ENCODE measurements at regions not wholly inside any gene's neighbourhood (a gene's known extent, or its start where the extent isn't known, plus 50 kb on each side); places are given as distances from the start of the nearest gene placed in this dataset.

DNA sequence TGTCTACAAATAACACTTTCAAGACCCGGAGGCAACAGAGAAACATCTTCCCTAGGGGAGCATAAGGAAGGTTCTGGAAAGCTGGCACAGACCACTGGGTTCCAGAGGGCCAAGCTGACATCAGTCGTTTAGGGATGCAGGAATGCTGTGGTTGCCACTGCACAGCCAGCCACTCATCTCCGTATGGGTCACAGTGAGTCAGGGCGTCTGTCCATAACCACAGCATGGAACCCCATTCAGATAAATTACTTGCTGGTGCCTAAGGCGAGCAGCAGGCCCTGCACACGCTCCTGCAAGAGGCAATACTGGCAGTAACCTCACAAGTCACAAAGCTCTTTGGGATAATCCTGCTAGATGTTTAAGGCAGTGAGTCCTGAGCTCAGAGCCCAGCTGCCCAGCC lies 140.9 kb upstream of the UBL3 start:
- TF ChIP-seq TEAD4 (IDR thresholded peaks at IDR 0.05) (no peak), ZBTB7A (IDR thresholded peaks at IDR 0.05; ENCODE audit: low read depth) (no peak), CEBPB (IDR thresholded peaks at IDR 0.05) (no peak), YY1 (IDR thresholded peaks at IDR 0.05; ENCODE audit: low read depth) (no peak), EGR1 (IDR thresholded peaks at IDR 0.05) (no peak), RAD21 (IDR thresholded peaks at IDR 0.05; ENCODE audit: low read depth) (no peak), NFIC (IDR thresholded peaks at IDR 0.05) (no peak), FOXM1 (IDR thresholded peaks at IDR 0.05; ENCODE audit: borderline replicate concordance, low read depth) (no peak), EP300 (IDR thresholded peaks at IDR 0.05; ENCODE audit: borderline replicate concordance) (no peak), CREB1 (IDR thresholded peaks at IDR 0.05; ENCODE audit: low read depth) (no peak), TAF1 (IDR thresholded peaks at IDR 0.05; ENCODE audit: low read depth) (no peak), TCF12 (IDR thresholded peaks at IDR 0.05; ENCODE audit: low read depth) (no peak)
- TF ChIP-seq, protein P1, sequence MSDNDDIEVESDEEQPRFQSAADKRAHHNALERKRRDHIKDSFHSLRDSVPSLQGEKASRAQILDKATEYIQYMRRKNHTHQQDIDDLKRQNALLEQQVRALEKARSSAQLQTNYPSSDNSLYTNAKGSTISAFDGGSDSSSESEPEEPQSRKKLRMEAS (IDR thresholded peaks at IDR 0.05), result no peak
- TF ChIP-seq, protein P2, sequence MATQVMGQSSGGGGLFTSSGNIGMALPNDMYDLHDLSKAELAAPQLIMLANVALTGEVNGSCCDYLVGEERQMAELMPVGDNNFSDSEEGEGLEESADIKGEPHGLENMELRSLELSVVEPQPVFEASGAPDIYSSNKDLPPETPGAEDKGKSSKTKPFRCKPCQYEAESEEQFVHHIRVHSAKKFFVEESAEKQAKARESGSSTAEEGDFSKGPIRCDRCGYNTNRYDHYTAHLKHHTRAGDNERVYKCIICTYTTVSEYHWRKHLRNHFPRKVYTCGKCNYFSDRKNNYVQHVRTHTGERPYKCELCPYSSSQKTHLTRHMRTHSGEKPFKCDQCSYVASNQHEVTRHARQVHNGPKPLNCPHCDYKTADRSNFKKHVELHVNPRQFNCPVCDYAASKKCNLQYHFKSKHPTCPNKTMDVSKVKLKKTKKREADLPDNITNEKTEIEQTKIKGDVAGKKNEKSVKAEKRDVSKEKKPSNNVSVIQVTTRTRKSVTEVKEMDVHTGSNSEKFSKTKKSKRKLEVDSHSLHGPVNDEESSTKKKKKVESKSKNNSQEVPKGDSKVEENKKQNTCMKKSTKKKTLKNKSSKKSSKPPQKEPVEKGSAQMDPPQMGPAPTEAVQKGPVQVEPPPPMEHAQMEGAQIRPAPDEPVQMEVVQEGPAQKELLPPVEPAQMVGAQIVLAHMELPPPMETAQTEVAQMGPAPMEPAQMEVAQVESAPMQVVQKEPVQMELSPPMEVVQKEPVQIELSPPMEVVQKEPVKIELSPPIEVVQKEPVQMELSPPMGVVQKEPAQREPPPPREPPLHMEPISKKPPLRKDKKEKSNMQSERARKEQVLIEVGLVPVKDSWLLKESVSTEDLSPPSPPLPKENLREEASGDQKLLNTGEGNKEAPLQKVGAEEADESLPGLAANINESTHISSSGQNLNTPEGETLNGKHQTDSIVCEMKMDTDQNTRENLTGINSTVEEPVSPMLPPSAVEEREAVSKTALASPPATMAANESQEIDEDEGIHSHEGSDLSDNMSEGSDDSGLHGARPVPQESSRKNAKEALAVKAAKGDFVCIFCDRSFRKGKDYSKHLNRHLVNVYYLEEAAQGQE (IDR thresholded peaks at IDR 0.05; ENCODE audit: low read depth), result no peak
- TF ChIP-seq, protein P3, sequence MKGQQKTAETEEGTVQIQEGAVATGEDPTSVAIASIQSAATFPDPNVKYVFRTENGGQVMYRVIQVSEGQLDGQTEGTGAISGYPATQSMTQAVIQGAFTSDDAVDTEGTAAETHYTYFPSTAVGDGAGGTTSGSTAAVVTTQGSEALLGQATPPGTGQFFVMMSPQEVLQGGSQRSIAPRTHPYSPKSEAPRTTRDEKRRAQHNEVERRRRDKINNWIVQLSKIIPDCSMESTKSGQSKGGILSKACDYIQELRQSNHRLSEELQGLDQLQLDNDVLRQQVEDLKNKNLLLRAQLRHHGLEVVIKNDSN (IDR thresholded peaks at IDR 0.05), result no peak

DNA sequence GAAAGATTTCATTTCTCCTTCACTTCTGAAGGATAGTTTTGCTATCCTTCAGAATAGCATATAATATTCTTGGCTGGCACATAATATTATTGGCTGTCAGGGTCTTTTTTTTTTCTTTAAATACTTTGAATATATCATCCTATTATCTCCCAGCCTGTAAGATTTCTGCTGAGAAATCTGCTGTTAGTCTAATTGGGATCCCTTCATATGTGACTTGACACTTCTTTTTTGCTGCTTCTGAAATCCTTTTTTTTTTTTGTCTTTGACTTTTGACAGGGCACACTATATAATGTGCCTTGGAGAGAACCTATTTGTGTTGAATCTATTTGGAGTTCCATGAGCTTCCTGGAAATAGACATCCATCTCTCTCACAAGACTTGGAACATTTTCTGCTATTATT lies 136.9 kb upstream of the UBL3 start:
- TF ChIP-seq RAD21 (IDR thresholded peaks at IDR 0.05; ENCODE audit: low read depth) (no peak), NFIC (IDR thresholded peaks at IDR 0.05) (no peak), TEAD4 (IDR thresholded peaks at IDR 0.05) (no peak), TAF1 (IDR thresholded peaks at IDR 0.05; ENCODE audit: low read depth) (no peak), CEBPB (IDR thresholded peaks at IDR 0.05) (no peak), CREB1 (IDR thresholded peaks at IDR 0.05; ENCODE audit: low read depth) (no peak), YY1 (IDR thresholded peaks at IDR 0.05; ENCODE audit: low read depth) (no peak), TCF12 (IDR thresholded peaks at IDR 0.05; ENCODE audit: low read depth) (no peak), ZBTB7A (IDR thresholded peaks at IDR 0.05; ENCODE audit: low read depth) (no peak), EGR1 (IDR thresholded peaks at IDR 0.05) (no peak), FOXM1 (IDR thresholded peaks at IDR 0.05; ENCODE audit: borderline replicate concordance, low read depth) (no peak), EP300 (IDR thresholded peaks at IDR 0.05; ENCODE audit: borderline replicate concordance) (no peak)
- TF ChIP-seq, protein P2 (IDR thresholded peaks at IDR 0.05; ENCODE audit: low read depth), result no peak
- TF ChIP-seq, protein P3 (IDR thresholded peaks at IDR 0.05), result no peak
- TF ChIP-seq, protein P1 (IDR thresholded peaks at IDR 0.05), result no peak

DNA sequence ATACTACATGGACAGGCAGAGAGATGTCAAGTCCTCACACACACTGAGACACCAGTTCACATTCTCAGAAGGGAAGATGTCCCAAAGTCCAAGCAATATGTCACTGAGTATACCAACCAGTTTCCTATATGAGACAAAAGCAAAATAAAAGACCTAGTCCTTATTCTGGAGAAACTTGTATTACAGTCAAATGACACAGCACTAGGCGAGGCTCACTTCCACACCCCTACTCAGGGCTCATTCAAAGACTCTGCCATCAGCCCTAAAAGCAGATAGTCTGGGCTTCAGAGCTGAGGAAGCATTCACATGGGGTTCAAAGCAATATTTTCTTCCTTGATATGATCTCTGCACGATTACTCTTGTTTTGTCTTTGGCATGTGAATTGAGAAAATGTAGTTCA lies 129.9 kb upstream of the UBL3 start:
- no peak for TF ChIP-seq EGR1 (IDR thresholded peaks at IDR 0.05)
- TF ChIP-seq, protein P2 (IDR thresholded peaks at IDR 0.05; ENCODE audit: low read depth), result no peak
- TF ChIP-seq NFIC (IDR thresholded peaks at IDR 0.05), result no peak
- no peak for TF ChIP-seq CEBPB (IDR thresholded peaks at IDR 0.05)
- no peak for TF ChIP-seq YY1 (IDR thresholded peaks at IDR 0.05; ENCODE audit: low read depth)
- TF ChIP-seq, protein P1 (IDR thresholded peaks at IDR 0.05), result no peak
- no peak for TF ChIP-seq FOXM1 (IDR thresholded peaks at IDR 0.05; ENCODE audit: borderline replicate concordance, low read depth)
- TF ChIP-seq EP300 (IDR thresholded peaks at IDR 0.05; ENCODE audit: borderline replicate concordance), result no peak
- no peak for TF ChIP-seq TAF1 (IDR thresholded peaks at IDR 0.05; ENCODE audit: low read depth)
- no peak for TF ChIP-seq TEAD4 (IDR thresholded peaks at IDR 0.05)
- no peak for TF ChIP-seq RAD21 (IDR thresholded peaks at IDR 0.05; ENCODE audit: low read depth)
- TF ChIP-seq ZBTB7A (IDR thresholded peaks at IDR 0.05; ENCODE audit: low read depth), result no peak
- TF ChIP-seq, protein P3 (IDR thresholded peaks at IDR 0.05), result no peak
- no peak for TF ChIP-seq CREB1 (IDR thresholded peaks at IDR 0.05; ENCODE audit: low read depth)
- TF ChIP-seq TCF12 (IDR thresholded peaks at IDR 0.05; ENCODE audit: low read depth), result no peak

Data from Ishikawa (cell line).